ENCODE measurements at regions not wholly inside any gene's neighbourhood (a gene's known extent, or its start where the extent isn't known, plus 50 kb on each side); places are given as distances from the start of the nearest gene placed in this dataset.
A peak's percentile ranks its signal among the peaks of the same experiment; 100 is the strongest.

GRCh38 chr5:110094109-110094508 is 404.4 kb downstream of the MAN2A1 start:
- H3K4me3 ChIP-seq (ENCODE audit: low read depth, low read length): no peak overlapping the region
- no peak for TF ChIP-seq CTCF (IDR thresholded peaks at IDR 0.05; ENCODE audit: insufficient read depth, low read depth, low read length)
- DNase-seq (ENCODE audit: low read depth): no peak

- no peak for DNase-seq (ENCODE audit: low read depth)
- TF ChIP-seq CTCF (IDR thresholded peaks at IDR 0.05; ENCODE audit: insufficient read depth, low read depth, low read length): no peak
- no peak overlapping the region for H3K4me3 ChIP-seq (ENCODE audit: low read depth, low read length)
These were observed 404.8 kb downstream of the MAN2A1 start for GRCh38 chr5:110094548-110094947.

DNA sequence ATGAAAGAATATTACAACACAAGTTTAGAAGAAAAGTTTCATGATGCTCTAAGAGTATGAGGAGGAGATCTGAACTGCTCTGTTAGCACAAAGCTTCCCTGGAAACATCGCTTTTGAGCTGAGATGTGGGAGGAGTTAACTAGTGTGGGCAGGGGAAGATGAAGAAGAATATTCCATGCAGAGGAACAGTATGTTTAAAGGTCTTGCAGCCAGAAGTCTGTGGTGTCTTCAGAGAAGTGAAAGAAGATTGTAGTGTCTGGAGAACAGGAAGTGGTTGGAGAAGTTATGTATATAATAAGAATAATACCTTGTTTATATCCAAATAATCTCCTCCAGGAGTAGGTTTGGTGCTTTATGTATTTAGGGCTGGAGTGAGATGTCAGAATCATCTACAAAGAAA is 406.7 kb downstream of the MAN2A1 start:
- peak; percentile 12 for DNase-seq (ENCODE audit: low read depth)
- no peak for TF ChIP-seq CTCF (IDR thresholded peaks at IDR 0.05; ENCODE audit: insufficient read depth, low read depth, low read length)
- no peak overlapping the region for H3K4me3 ChIP-seq (ENCODE audit: low read depth, low read length)

DNA sequence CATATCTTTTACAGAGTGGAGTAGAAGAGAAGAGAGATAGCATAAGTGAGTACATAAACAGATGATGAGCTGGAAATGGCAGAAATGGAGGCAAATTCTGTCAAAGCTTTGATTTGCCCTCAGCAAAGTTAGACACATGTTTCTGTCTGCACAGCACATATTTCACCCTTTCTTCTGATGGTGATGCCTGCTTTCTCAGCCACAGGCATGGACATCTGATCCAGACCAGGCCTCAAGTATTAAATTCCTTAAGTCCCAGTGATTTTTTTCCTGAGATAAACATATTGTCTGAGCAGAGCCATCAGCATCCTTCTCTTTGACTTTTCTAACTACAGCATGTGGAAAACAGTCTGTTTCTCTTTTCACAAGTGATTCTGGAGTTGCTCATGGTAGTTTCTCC is 409.8 kb downstream of the MAN2A1 start:
- H3K4me3 ChIP-seq (ENCODE audit: low read depth, low read length): no peak overlapping the region
- DNase-seq (ENCODE audit: low read depth): peak; percentile 20
- TF ChIP-seq CTCF (IDR thresholded peaks at IDR 0.05; ENCODE audit: insufficient read depth, low read depth, low read length): no peak

- DNase-seq (ENCODE audit: low read depth): no peak
- H3K4me3 ChIP-seq (ENCODE audit: low read depth, low read length): no peak overlapping the region
- no peak for TF ChIP-seq CTCF (IDR thresholded peaks at IDR 0.05; ENCODE audit: insufficient read depth, low read depth, low read length)
These were observed 413.4 kb downstream of the MAN2A1 start for GRCh38 chr5:110103081-110103480.

- no peak for DNase-seq (ENCODE audit: low read depth)
- TF ChIP-seq CTCF (IDR thresholded peaks at IDR 0.05; ENCODE audit: insufficient read depth, low read depth, low read length): no peak
- no peak overlapping the region for H3K4me3 ChIP-seq (ENCODE audit: low read depth, low read length)
These were observed 414.5 kb downstream of the MAN2A1 start for GRCh38 chr5:110104060-110104725.

Measured in fibroblast of villous mesenchyme (primary cell).